ENCODE measurements at regions not wholly inside any gene's neighbourhood (a gene's known extent, or its start where the extent isn't known, plus 50 kb on each side); places are given as distances from the start of the nearest gene placed in this dataset.

DNA sequence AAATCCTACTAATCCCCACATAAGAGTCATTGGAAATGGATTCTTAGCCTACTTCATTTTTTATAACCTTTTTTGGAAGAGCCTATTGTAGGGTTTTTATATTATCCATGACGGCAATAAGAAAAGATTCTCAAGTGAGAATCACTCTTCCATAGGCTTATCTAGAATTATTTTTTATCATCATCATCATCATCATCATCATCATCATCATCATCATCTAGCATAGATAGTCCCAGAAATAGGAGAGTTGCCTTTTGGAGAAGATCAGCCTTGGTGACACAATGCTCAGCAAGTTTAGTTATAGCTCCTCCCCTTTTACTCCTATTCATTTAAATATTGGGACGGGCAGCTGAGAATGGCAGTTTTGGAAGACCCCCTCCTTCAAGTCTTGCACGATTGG is 359.1 kb upstream of the SLC35B3 start:
- no peaks in the 10 kb centered on the region for H3K23me2 ChIP-seq (ENCODE audit: insufficient read length, low read depth, low read length, poor library complexity, severe bottlenecking)
- Mint-ChIP-seq H3K4me3 (no peak overlapping the region), H3K4me1 (peaks cover 3 to 7% of the 10 kb centered on the region in 2 experiments; a peak in 3 of 4 replicates), H3K27me3 (ENCODE audit: low read depth) (no peaks in the 10 kb centered on the region), H3K36me3 (ENCODE audit: insufficient read depth in 1 of 3, low read depth in 3 of 3) (no peaks in the 10 kb centered on the region), H3K9me3 (no peaks in the 10 kb centered on the region), H3K27ac (no peak overlapping the region)
- no peak overlapping the region for H2BK12ac ChIP-seq (ENCODE audit: insufficient read length, low read depth, low read length)
- no peaks in the 10 kb centered on the region for H4K20me1 ChIP-seq (ENCODE audit: control insufficient read depth, insufficient read depth, insufficient read length)
- no CpG with 5 or more reads among the region's 3 CpGs for WGBS (ENCODE audit: extremely low coverage, insufficient read length, low lambda C conversion rate)
- H3K79me1 ChIP-seq (ENCODE audit: insufficient read depth, low read depth, low read length, poor library complexity, severe bottlenecking) = no peaks in the 10 kb centered on the region
- H2BK120ac ChIP-seq (ENCODE audit: low read depth, low read length, poor library complexity, severe bottlenecking) = no peak overlapping the region
- no peak overlapping the region for H3K4me2 ChIP-seq (ENCODE audit: insufficient read depth, insufficient read length, low read length)
- H3K27ac ChIP-seq (ENCODE audit: insufficient read length, low read depth, low read length) = no peak overlapping the region
- no peaks in the 10 kb centered on the region for H3K27me3 ChIP-seq (ENCODE audit: insufficient read depth, low read length)
- no peak overlapping the region for H3K18ac ChIP-seq (ENCODE audit: insufficient read length, low read depth, low read length)
- no peak overlapping the region for H2BK20ac ChIP-seq (ENCODE audit: low read depth, low read length, poor library complexity, severe bottlenecking)
- TF ChIP-seq, protein P1, sequence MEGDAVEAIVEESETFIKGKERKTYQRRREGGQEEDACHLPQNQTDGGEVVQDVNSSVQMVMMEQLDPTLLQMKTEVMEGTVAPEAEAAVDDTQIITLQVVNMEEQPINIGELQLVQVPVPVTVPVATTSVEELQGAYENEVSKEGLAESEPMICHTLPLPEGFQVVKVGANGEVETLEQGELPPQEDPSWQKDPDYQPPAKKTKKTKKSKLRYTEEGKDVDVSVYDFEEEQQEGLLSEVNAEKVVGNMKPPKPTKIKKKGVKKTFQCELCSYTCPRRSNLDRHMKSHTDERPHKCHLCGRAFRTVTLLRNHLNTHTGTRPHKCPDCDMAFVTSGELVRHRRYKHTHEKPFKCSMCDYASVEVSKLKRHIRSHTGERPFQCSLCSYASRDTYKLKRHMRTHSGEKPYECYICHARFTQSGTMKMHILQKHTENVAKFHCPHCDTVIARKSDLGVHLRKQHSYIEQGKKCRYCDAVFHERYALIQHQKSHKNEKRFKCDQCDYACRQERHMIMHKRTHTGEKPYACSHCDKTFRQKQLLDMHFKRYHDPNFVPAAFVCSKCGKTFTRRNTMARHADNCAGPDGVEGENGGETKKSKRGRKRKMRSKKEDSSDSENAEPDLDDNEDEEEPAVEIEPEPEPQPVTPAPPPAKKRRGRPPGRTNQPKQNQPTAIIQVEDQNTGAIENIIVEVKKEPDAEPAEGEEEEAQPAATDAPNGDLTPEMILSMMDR (conservative IDR thresholded peaks at IDR 0.05) = no peak
- DNase-seq = no peak
- no peaks in the 10 kb centered on the region for H3K4me1 ChIP-seq (ENCODE audit: insufficient read depth, low read length)
- no peak overlapping the region for H3T11ph ChIP-seq (ENCODE audit: low read length)
- no peak overlapping the region for H2BK15ac ChIP-seq (ENCODE audit: low read depth, low read length)
- no peak overlapping the region for H3K9ac ChIP-seq (ENCODE audit: extremely low read depth, insufficient read length, low read length)
- H3K79me2 ChIP-seq (ENCODE audit: insufficient read depth, low read length) = no peaks in the 10 kb centered on the region
- no peak overlapping the region for H2BK5ac ChIP-seq (ENCODE audit: insufficient read length, low read length)
- H3K23ac ChIP-seq (ENCODE audit: insufficient read length, low read depth, low read length) = no peak overlapping the region
- H3K14ac ChIP-seq (ENCODE audit: insufficient read depth, low read length) = no peak overlapping the region
- H2AFZ ChIP-seq (ENCODE audit: low read length) = no peak overlapping the region
- no peaks in the 10 kb centered on the region for H3K9me3 ChIP-seq (ENCODE audit: control insufficient read depth, low read depth, low read length)
- no peak overlapping the region for H3K4ac ChIP-seq (ENCODE audit: low read depth, low read length)
- H2AK5ac ChIP-seq (ENCODE audit: insufficient read length, low read length) = no peak overlapping the region
- no peak overlapping the region for H4K8ac ChIP-seq (replicated peaks; ENCODE audit: insufficient read length, low read depth, low read length)
- no peak overlapping the region for H4K5ac ChIP-seq (ENCODE audit: insufficient read length, low read depth, low read length)
- H3K56ac ChIP-seq (ENCODE audit: insufficient read length, low read depth, low read length) = no peak overlapping the region
- no peak overlapping the region for H4K91ac ChIP-seq (ENCODE audit: insufficient read length, low read depth, low read length)

Data from H9 (cell line).